ENCODE measurements at regions not wholly inside any gene's neighbourhood (a gene's known extent, or its start where the extent isn't known, plus 50 kb on each side); places are given as distances from the start of the nearest gene placed in this dataset.

DNA sequence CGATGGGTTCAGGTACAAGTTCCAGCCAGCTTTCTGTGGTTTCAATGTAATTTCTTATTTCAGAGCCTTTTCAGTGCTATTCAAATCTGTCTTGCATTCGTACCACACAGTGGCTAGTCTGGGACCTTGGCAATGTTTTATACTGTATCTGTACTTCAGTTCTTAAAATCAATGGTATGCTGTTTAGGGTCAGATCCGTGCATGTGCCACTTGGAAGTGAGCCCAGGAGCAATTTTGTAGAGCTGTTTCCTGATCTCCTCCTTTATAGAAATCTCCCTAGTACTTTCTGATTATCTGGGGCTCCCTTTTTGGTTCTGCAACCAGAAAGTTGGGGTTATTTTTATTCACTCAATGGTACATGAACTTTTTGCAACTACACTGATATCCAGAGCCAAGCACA lies 59.5 kb upstream of the NDUFB4 start:
- TF ChIP-seq POLR2A (IDR thresholded peaks at IDR 0.05; ENCODE audit: low read depth, low read length) (no peak), BCL11A (IDR thresholded peaks at IDR 0.05; ENCODE audit: low read depth, low read length) (no peak), CREM (IDR thresholded peaks at IDR 0.05; ENCODE audit: low read depth) (no peak), POLR2AphosphoS5 (IDR thresholded peaks at IDR 0.05; ENCODE audit: low read length) (no peak), E4F1 (IDR thresholded peaks at IDR 0.05; ENCODE audit: borderline replicate concordance, partially characterized antibody) (no peak), CHD1 (IDR thresholded peaks at IDR 0.05; ENCODE audit: low read depth, low read length) (no peak), TCF12 (IDR thresholded peaks at IDR 0.05; ENCODE audit: low read depth, low read length) (no peak), PRDM15 (CRISPR knock-in tag; IDR thresholded peaks at IDR 0.05) (no peak), NR2F1 (conservative IDR thresholded peaks at IDR 0.05) (no peak), TARDBP (IDR thresholded peaks at IDR 0.05; ENCODE audit: borderline replicate concordance) (no peak)
- TF ChIP-seq, protein P1, sequence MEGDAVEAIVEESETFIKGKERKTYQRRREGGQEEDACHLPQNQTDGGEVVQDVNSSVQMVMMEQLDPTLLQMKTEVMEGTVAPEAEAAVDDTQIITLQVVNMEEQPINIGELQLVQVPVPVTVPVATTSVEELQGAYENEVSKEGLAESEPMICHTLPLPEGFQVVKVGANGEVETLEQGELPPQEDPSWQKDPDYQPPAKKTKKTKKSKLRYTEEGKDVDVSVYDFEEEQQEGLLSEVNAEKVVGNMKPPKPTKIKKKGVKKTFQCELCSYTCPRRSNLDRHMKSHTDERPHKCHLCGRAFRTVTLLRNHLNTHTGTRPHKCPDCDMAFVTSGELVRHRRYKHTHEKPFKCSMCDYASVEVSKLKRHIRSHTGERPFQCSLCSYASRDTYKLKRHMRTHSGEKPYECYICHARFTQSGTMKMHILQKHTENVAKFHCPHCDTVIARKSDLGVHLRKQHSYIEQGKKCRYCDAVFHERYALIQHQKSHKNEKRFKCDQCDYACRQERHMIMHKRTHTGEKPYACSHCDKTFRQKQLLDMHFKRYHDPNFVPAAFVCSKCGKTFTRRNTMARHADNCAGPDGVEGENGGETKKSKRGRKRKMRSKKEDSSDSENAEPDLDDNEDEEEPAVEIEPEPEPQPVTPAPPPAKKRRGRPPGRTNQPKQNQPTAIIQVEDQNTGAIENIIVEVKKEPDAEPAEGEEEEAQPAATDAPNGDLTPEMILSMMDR (IDR thresholded peaks at IDR 0.05 in 2 of 3, conservative IDR thresholded peaks at IDR 0.05 in 1 of 3; ENCODE audit: control insufficient read depth in 2 of 3, extremely low read depth in 1 of 3, insufficient read depth in 1 of 3, low read depth in 3 of 3, low read length in 3 of 3), result no peak
- TF ChIP-seq, protein P2, sequence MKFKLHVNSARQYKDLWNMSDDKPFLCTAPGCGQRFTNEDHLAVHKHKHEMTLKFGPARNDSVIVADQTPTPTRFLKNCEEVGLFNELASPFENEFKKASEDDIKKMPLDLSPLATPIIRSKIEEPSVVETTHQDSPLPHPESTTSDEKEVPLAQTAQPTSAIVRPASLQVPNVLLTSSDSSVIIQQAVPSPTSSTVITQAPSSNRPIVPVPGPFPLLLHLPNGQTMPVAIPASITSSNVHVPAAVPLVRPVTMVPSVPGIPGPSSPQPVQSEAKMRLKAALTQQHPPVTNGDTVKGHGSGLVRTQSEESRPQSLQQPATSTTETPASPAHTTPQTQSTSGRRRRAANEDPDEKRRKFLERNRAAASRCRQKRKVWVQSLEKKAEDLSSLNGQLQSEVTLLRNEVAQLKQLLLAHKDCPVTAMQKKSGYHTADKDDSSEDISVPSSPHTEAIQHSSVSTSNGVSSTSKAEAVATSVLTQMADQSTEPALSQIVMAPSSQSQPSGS (IDR thresholded peaks at IDR 0.05; ENCODE audit: low read length), result no peak
- TF ChIP-seq, protein P3, sequence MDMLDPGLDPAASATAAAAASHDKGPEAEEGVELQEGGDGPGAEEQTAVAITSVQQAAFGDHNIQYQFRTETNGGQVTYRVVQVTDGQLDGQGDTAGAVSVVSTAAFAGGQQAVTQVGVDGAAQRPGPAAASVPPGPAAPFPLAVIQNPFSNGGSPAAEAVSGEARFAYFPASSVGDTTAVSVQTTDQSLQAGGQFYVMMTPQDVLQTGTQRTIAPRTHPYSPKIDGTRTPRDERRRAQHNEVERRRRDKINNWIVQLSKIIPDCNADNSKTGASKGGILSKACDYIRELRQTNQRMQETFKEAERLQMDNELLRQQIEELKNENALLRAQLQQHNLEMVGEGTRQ (IDR thresholded peaks at IDR 0.05; ENCODE audit: borderline replicate concordance, low read depth, low read length), result no peak
